ENCODE measurements at regions not wholly inside any gene's neighbourhood (a gene's known extent, or its start where the extent isn't known, plus 50 kb on each side); places are given as distances from the start of the nearest gene placed in this dataset.

DNA sequence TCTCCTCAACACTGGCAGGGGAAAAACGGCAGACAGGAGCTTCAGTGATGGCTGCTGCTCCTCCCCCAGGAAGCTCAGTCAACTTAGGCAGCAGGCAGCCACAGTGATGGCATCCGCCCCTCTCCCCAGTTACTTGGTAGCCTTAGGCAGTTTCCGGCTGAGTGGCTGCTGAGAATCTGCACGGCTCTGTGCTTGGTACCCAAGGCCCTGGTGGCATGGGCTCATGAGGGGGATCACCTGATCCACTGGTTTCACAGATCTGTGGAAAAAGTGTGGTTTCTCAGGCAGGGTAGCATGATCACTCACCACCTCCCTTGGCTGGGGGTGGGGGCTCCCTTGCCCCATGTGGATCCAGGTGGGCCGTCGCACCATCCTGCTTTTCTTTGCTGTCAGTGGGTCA, 244.6 kb upstream of the MDGA2 start:
- Histone ChIP-seq H3K9ac (no peak overlapping the region), H3K27ac (ENCODE audit: low read depth in 2 of 2, low read length in 1 of 2) (no peak overlapping the region), H2AFZ (ENCODE audit: low read depth) (no peak overlapping the region), H3K4me3 (ENCODE audit: low read depth in 2 of 2, low read length in 1 of 2) (no peak overlapping the region), H3K36me3 (replicated peaks in 1 of 2; ENCODE audit: control insufficient read depth in 1 of 2, insufficient read depth in 2 of 2, low read length in 1 of 2) (no peaks in the 10 kb centered on the region), H3K9me3 (no peaks in the 10 kb centered on the region), H3K27me3 (ENCODE audit: insufficient read depth) (no peaks in the 10 kb centered on the region), H3K9me2 (no peaks in the 10 kb centered on the region), H3K4me2 (no peak overlapping the region), H3F3A (replicated peaks; ENCODE audit: insufficient read depth) (no peaks in the 10 kb centered on the region), H4K20me1 (ENCODE audit: insufficient read depth) (no peaks in the 10 kb centered on the region), H3K79me2 (ENCODE audit: insufficient read depth) (no peaks in the 10 kb centered on the region), H3K4me1 (ENCODE audit: control insufficient read depth in 1 of 2, insufficient read depth in 2 of 2, low read depth in 1 of 2, low read length in 1 of 2) (no peaks in the 10 kb centered on the region)
- ChIA-PET POLR2A (no interaction called here), CTCF (interaction anchor here (0.6 kb wide), 1 partner anchor 199 kb away, joined by 4 read pairs; no protein-coding TSS in a partner anchor)
- no peak for DNase-seq
- WGBS (ENCODE audit: low lambda C conversion rate): 20% methylated on average over 1 of the region's 6 CpGs
- TF ChIP-seq FOXM1 (IDR thresholded peaks at IDR 0.05; ENCODE audit: low read depth): no peak
- no peak for TF ChIP-seq EP300 (IDR thresholded peaks at IDR 0.05; ENCODE audit: borderline replicate concordance in 1 of 2, low read depth in 1 of 2, low read length in 1 of 2)
- TF ChIP-seq, protein P1, sequence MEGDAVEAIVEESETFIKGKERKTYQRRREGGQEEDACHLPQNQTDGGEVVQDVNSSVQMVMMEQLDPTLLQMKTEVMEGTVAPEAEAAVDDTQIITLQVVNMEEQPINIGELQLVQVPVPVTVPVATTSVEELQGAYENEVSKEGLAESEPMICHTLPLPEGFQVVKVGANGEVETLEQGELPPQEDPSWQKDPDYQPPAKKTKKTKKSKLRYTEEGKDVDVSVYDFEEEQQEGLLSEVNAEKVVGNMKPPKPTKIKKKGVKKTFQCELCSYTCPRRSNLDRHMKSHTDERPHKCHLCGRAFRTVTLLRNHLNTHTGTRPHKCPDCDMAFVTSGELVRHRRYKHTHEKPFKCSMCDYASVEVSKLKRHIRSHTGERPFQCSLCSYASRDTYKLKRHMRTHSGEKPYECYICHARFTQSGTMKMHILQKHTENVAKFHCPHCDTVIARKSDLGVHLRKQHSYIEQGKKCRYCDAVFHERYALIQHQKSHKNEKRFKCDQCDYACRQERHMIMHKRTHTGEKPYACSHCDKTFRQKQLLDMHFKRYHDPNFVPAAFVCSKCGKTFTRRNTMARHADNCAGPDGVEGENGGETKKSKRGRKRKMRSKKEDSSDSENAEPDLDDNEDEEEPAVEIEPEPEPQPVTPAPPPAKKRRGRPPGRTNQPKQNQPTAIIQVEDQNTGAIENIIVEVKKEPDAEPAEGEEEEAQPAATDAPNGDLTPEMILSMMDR (IDR thresholded peaks at IDR 0.05): no peak
- no peak for TF ChIP-seq NFIC (IDR thresholded peaks at IDR 0.05; ENCODE audit: borderline replicate concordance)
- TF ChIP-seq MXI1 (IDR thresholded peaks at IDR 0.05; ENCODE audit: low read depth, low read length): no peak
- TF ChIP-seq, protein P2, sequence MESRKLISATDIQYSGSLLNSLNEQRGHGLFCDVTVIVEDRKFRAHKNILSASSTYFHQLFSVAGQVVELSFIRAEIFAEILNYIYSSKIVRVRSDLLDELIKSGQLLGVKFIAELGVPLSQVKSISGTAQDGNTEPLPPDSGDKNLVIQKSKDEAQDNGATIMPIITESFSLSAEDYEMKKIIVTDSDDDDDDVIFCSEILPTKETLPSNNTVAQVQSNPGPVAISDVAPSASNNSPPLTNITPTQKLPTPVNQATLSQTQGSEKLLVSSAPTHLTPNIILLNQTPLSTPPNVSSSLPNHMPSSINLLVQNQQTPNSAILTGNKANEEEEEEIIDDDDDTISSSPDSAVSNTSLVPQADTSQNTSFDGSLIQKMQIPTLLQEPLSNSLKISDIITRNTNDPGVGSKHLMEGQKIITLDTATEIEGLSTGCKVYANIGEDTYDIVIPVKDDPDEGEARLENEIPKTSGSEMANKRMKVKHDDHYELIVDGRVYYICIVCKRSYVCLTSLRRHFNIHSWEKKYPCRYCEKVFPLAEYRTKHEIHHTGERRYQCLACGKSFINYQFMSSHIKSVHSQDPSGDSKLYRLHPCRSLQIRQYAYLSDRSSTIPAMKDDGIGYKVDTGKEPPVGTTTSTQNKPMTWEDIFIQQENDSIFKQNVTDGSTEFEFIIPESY (IDR thresholded peaks at IDR 0.05; ENCODE audit: borderline replicate concordance, low read depth): no peak
- no peak for TF ChIP-seq GATA2 (CRISPR knock-in tag; IDR thresholded peaks at IDR 0.05)
- TF ChIP-seq, protein P3, sequence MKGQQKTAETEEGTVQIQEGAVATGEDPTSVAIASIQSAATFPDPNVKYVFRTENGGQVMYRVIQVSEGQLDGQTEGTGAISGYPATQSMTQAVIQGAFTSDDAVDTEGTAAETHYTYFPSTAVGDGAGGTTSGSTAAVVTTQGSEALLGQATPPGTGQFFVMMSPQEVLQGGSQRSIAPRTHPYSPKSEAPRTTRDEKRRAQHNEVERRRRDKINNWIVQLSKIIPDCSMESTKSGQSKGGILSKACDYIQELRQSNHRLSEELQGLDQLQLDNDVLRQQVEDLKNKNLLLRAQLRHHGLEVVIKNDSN (IDR thresholded peaks at IDR 0.05; ENCODE audit: borderline replicate concordance, low read depth): no peak

DNA sequence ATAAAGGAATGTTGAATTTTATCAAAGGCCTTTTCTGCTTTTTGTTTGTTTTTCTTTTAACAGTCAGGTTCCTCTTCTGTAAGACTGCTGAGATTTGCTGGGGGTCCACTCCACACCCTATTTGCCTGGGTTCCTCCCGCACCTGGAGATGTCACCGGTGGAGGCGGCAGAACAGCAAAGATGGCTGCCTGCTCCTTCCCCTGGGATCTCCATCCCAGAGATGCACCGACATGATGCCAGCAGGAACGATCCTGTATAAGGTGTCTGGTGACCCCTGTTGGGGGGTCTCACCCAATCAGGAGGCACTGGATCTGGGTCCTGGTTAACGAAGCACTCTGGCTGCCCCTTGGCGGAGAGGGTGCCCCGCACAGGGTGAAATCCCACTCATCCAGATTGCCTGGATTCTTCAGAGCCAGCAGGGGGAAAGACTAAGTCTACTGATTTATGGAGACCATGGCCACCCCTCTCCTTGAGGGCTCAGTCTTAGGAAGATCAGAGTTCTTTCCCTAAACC, 244.0 kb upstream of the MDGA2 start:
- WGBS (ENCODE audit: low lambda C conversion rate): 59% methylated on average over 4 of the region's 8 CpGs
- POLR2A ChIA-PET: no interaction called here
- CTCF ChIA-PET: no interaction called here
- Histone ChIP-seq H3F3A (replicated peaks; ENCODE audit: insufficient read depth) (no peaks in the 10 kb centered on the region), H2AFZ (ENCODE audit: low read depth) (no peak overlapping the region), H3K36me3 (replicated peaks in 1 of 2; ENCODE audit: control insufficient read depth in 1 of 2, insufficient read depth in 2 of 2, low read length in 1 of 2) (no peaks in the 10 kb centered on the region), H3K4me1 (ENCODE audit: control insufficient read depth in 1 of 2, insufficient read depth in 2 of 2, low read depth in 1 of 2, low read length in 1 of 2) (no peaks in the 10 kb centered on the region), H3K9ac (no peak overlapping the region), H3K4me3 (ENCODE audit: low read depth in 2 of 2, low read length in 1 of 2) (no peak overlapping the region), H3K9me2 (no peaks in the 10 kb centered on the region), H3K9me3 (no peaks in the 10 kb centered on the region), H4K20me1 (ENCODE audit: insufficient read depth) (no peaks in the 10 kb centered on the region), H3K79me2 (ENCODE audit: insufficient read depth) (no peaks in the 10 kb centered on the region), H3K4me2 (no peak overlapping the region), H3K27me3 (ENCODE audit: insufficient read depth) (no peaks in the 10 kb centered on the region), H3K27ac (ENCODE audit: low read depth in 2 of 2, low read length in 1 of 2) (no peak overlapping the region)
- no peak for DNase-seq
- no peak for TF ChIP-seq GATA2 (CRISPR knock-in tag; IDR thresholded peaks at IDR 0.05)
- TF ChIP-seq, protein P3 (IDR thresholded peaks at IDR 0.05; ENCODE audit: borderline replicate concordance, low read depth): no peak
- TF ChIP-seq, protein P4, sequence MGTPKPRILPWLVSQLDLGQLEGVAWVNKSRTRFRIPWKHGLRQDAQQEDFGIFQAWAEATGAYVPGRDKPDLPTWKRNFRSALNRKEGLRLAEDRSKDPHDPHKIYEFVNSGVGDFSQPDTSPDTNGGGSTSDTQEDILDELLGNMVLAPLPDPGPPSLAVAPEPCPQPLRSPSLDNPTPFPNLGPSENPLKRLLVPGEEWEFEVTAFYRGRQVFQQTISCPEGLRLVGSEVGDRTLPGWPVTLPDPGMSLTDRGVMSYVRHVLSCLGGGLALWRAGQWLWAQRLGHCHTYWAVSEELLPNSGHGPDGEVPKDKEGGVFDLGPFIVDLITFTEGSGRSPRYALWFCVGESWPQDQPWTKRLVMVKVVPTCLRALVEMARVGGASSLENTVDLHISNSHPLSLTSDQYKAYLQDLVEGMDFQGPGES (IDR thresholded peaks at IDR 0.05; ENCODE audit: low read depth, low read length): no peak
- TF ChIP-seq RFX5 (IDR thresholded peaks at IDR 0.05; ENCODE audit: low read length): no peak
- TF ChIP-seq RCOR1 (IDR thresholded peaks at IDR 0.05; ENCODE audit: low read length): no peak
- no peak for TF ChIP-seq TAF1 (IDR thresholded peaks at IDR 0.05; ENCODE audit: borderline replicate concordance, low read depth, low read length)
- TF ChIP-seq FOXJ3 (CRISPR knock-in tag; IDR thresholded peaks at IDR 0.05): no peak
- TF ChIP-seq NRF1 (IDR thresholded peaks at IDR 0.05; ENCODE audit: low read depth, low read length): no peak
- no peak for TF ChIP-seq JUND (IDR thresholded peaks at IDR 0.05)
- TF ChIP-seq, protein P2 (IDR thresholded peaks at IDR 0.05; ENCODE audit: borderline replicate concordance, low read depth): no peak
- no peak for TF ChIP-seq GABPA (IDR thresholded peaks at IDR 0.05; ENCODE audit: low read depth)
- TF ChIP-seq ELF1 (IDR thresholded peaks at IDR 0.05): no peak
- TF ChIP-seq FOSL2 (IDR thresholded peaks at IDR 0.05; ENCODE audit: borderline replicate concordance, low read depth): no peak
- TF ChIP-seq FOXM1 (IDR thresholded peaks at IDR 0.05; ENCODE audit: low read depth): no peak
- no peak for TF ChIP-seq RXRA (IDR thresholded peaks at IDR 0.05; ENCODE audit: borderline replicate concordance, low read depth)

Measured in SK-N-SH (cell line).